Fibroblast of the aortic adventitia (primary cell): ENCODE measurements at regions not wholly inside any gene's neighbourhood (a gene's known extent, or its start where the extent isn't known, plus 50 kb on each side); places are given as distances from the start of the nearest gene placed in this dataset.

ENCODE experiments used
- DNase-seq: peaks from one replicate; pipeline ENCODE4 v3.0.0-alpha.2; 2010; ENCODE audit warnings: low read depth
- H3K4me3 ChIP-seq: 2 replicates; pipeline ENCODE4 v1.5.1; 2011; ENCODE audit warnings: low read depth, mild to moderate bottlenecking, control low read depth, low read length, moderate library complexity
- TF ChIP-seq, protein P1 (sequence below): IDR thresholded peaks from 2 replicates; pipeline ENCODE4 v1.5.1; 2011; ENCODE audit warnings: mild to moderate bottlenecking, low read length, control low read depth, inconsistent platforms; ENCODE audit not compliant: insufficient read depth

DNA sequence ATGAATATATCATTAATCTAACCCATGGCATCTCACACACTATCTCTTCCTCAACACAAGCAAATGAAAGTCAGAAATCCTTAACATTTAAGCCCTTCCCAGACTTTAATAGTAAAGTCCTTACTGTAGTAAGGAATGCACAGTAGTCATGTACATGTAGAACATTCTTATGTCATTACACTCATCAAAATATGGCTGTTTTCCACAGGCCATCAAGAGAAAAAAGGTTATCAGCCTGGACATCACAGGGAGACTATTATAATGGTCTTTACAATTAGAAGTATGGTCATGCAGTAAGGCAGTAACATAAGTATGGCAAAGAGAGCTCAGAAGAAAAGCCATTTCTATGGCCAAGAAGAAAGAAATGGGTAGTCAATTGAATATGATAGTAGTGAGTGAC, 121.2 kb downstream of the SLC6A15 start:
- DNase-seq = no peak

DNA sequence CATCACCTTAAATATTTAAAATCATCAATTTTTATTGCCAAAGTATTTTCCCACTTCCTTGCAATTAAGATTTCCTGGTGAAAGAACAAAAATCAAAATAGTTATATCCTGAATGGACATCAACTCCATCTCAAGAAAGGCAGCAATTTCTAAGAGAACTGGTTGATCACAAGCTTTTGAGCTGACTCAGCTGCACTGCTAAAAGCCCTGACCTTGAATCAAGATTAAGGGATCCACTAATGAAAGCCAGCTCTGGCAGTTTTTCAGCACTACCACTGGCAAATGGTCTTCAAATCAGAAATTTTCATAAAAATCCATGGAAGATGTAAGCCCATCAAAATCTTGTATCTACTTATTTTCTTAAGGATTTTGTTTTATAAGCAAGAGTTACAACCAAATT, 123.4 kb downstream of the SLC6A15 start:
- DNase-seq = no peak
- H3K4me3 ChIP-seq = no peak overlapping the region
- TF ChIP-seq, protein P1, sequence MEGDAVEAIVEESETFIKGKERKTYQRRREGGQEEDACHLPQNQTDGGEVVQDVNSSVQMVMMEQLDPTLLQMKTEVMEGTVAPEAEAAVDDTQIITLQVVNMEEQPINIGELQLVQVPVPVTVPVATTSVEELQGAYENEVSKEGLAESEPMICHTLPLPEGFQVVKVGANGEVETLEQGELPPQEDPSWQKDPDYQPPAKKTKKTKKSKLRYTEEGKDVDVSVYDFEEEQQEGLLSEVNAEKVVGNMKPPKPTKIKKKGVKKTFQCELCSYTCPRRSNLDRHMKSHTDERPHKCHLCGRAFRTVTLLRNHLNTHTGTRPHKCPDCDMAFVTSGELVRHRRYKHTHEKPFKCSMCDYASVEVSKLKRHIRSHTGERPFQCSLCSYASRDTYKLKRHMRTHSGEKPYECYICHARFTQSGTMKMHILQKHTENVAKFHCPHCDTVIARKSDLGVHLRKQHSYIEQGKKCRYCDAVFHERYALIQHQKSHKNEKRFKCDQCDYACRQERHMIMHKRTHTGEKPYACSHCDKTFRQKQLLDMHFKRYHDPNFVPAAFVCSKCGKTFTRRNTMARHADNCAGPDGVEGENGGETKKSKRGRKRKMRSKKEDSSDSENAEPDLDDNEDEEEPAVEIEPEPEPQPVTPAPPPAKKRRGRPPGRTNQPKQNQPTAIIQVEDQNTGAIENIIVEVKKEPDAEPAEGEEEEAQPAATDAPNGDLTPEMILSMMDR = no peak

More for the DNA sequence above, 121.2 kb downstream of the SLC6A15 start:
- H3K4me3 ChIP-seq = no peak overlapping the region
- TF ChIP-seq, protein P1 = no peak

DNA sequence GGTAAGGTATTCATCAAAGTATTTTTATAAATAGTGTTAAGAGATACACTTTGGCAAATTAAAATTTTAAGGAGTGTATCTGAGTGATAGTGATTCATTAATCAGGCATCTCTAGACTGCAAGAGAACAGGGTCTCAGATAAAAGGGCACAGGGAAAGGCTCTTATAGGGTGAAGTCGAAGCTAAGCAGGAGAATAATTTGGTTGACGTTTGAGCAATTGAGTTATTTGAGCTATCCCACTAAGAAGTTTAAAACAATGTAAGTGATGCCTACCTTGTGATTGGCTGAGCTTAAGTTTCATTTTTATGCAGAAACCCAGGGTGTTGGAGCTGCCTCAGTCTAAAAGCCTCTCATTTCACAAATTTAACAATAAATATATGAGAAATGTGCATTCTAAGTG, 125.3 kb downstream of the SLC6A15 start:
- no peak for DNase-seq
- TF ChIP-seq, protein P1 = no peak
- H3K4me3 ChIP-seq = no peak overlapping the region

DNA sequence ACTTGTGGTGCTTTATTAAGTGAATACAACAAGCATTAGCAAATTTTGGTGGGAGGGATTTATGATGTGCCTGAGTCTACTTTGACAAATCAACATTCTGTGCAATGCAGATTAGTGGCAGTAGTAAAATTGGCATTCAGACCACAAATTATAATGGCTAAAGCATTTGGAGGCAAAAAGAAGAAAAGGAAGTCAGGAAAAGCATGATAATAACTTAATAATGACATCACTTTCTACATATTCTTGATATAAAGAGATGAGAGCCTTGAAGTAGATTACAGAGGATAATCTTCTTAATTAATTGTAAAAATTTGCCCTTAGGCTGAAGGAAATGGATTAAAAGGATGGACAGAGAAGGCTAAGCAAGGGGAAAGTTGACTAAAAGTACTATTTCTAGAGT, 126.0 kb downstream of the SLC6A15 start:
- H3K4me3 ChIP-seq = no peak overlapping the region
- TF ChIP-seq, protein P1 = no peak
- DNase-seq = no peak

DNA sequence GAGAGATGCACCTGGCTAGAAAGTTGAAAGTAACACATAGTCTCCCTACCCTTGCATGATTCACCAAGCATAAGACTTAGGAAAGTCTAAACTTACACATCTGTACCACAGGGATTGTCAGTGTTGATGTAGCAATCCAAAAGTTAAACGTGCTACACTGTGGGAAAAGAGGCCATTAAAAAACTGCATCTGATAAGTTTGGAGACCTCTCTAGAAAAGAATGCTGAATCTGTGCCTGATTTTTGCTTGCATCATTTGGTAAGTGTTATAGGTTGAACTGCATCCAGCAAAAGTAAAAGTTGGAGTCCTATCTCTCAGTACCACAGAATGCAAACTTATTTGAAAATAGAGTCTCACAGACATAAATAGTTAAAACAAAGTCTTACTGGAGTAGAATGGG, 126.6 kb downstream of the SLC6A15 start:
- TF ChIP-seq, protein P1 = no peak
- H3K4me3 ChIP-seq = no peak overlapping the region
- DNase-seq = peak; percentile 27

DNA sequence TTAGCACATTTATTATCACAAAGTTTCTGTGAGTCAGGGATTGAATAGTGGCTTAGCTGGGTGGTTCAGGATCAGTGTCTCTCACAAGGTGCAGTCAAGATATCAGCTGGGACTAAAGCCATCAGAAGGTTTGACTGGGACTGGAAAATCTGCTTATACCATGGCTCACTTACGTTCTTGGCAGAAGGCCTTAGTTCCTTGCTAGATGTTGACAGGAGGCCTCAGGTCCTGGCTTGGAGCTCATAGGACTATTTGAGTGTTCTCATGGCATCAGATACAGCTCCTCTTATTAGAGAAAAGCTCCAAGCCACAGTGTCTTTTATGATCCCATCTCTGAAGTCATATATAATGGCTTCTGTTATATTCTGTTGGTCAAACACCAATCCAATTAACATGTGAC, 127.3 kb downstream of the SLC6A15 start:
- TF ChIP-seq, protein P1 = no peak
- no peak for DNase-seq
- no peak overlapping the region for H3K4me3 ChIP-seq

DNA sequence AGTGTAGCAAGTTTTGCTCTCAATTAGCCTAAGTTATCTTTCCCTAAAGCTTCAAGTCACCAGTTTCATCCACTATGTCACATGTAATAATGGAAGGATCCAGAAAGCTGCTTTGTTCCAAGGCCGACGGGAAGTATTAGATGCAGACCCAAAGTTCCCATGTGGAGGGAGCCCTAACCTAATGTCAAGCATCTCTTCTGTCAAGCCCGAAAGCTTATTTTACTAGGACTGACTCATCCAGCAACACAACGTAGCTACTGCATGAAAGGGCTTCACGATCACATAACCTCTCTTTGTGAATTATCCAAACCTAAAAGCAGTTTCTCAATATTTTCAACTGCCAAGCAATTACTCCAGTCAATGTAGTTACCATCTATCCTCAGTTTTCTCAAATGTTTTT, 133.4 kb downstream of the SLC6A15 start:
- DNase-seq = no peak
- TF ChIP-seq, protein P1 = no peak
- H3K4me3 ChIP-seq = no peak overlapping the region
